ENCODE measurements at regions not wholly inside any gene's neighbourhood (a gene's known extent, or its start where the extent isn't known, plus 50 kb on each side); places are given as distances from the start of the nearest gene placed in this dataset.

GRCh38 chr10:47247148-47248059 is 52.6 kb upstream of the GDF10 start:
- intact Hi-C loops (cut with DNase I; ENCODE audit: low total_unique reads) = no loop called here

DNA sequence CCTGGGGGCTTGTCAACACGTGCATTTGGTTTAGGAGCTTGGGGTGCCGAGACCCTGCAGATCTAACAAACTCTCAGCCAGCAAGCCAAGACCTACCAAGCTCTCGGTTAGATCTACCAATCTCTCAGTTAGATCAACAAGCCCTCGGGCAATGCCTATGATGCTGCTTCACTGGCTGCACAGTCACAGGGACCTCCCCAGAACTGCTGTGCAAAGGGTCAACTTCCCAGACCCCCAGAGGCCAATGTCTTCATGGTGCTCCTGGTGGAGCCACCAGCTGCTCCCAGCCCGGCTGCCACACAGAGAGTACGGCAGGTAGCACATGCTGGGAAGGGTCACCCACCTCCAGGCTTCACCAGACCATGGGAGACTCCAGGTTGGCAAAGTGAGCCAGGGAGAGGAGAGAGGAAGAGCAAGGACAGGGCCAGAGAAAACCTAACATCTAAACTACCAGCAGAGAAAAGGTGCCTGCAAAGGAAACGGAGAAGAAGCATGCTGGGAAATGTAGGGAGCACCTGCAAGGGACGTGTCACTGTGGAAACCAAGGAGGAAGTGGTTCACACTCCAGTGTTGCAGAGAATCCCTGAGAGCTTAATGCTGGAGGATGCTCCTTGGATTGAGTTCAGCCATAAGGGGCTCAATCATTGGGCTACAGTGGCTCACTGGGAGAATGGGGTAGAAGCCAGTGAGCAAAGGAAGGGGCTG is 51.5 kb upstream of the GDF10 start:
- DNase-seq = no peak
- H3K36me3 ChIP-seq = no peaks in the 10 kb centered on the region

More at GRCh38 chr10:47247148-47248059, 52.6 kb upstream of the GDF10 start:
- no peaks in the 10 kb centered on the region for H3K4me1 ChIP-seq
- H3K27ac ChIP-seq = no peak overlapping the region
- H3K36me3 ChIP-seq = no peaks in the 10 kb centered on the region
- DNase-seq = no peak
- TF ChIP-seq POLR2A (IDR thresholded peaks at IDR 0.05) (no peak), CTCF (IDR thresholded peaks at IDR 0.05) (no peak)
- H3K9me3 ChIP-seq = no peaks in the 10 kb centered on the region
- H3K4me3 ChIP-seq = no peak overlapping the region
- no peaks in the 10 kb centered on the region for H3K27me3 ChIP-seq

GRCh38 chr10:47249881-47250280 is 50.1 kb upstream of the GDF10 start:
- Histone ChIP-seq H3K4me3 (no peak overlapping the region), H3K27ac (no peak overlapping the region), H3K27me3 (no peaks in the 10 kb centered on the region), H3K9me3 (no peaks in the 10 kb centered on the region), H3K4me1 (no peaks in the 10 kb centered on the region), H3K36me3 (no peaks in the 10 kb centered on the region)
- DNase-seq = no peak
- intact Hi-C loops (cut with DNase I; ENCODE audit: low total_unique reads) = no loop called here
- TF ChIP-seq POLR2A (IDR thresholded peaks at IDR 0.05) = no peak
- no peak for TF ChIP-seq CTCF (IDR thresholded peaks at IDR 0.05)

More for the DNA sequence above, 51.5 kb upstream of the GDF10 start:
- no peak overlapping the region for H3K4me3 ChIP-seq
- no peaks in the 10 kb centered on the region for H3K4me1 ChIP-seq
- H3K27ac ChIP-seq = no peak overlapping the region
- H3K27me3 ChIP-seq = no peaks in the 10 kb centered on the region
- H3K9me3 ChIP-seq = no peaks in the 10 kb centered on the region
- TF ChIP-seq POLR2A (IDR thresholded peaks at IDR 0.05) = no peak
- no peak for TF ChIP-seq CTCF (IDR thresholded peaks at IDR 0.05)
- intact Hi-C loops (cut with DNase I; ENCODE audit: low total_unique reads) = no loop called here
